ENCODE measurements at regions not wholly inside any gene's neighbourhood (a gene's known extent, or its start where the extent isn't known, plus 50 kb on each side); places are given as distances from the start of the nearest gene placed in this dataset.

GRCh38 chr2:156088587-156088986, 243.9 kb downstream of the NR4A2 start:
- TF ChIP-seq CTCF (IDR thresholded peaks at IDR 0.05) (no peak), ZFP36 (IDR thresholded peaks at IDR 0.05; ENCODE audit: borderline replicate concordance, partially characterized antibody) (no peak), MAZ (IDR thresholded peaks at IDR 0.05; ENCODE audit: borderline replicate concordance, low read depth, low read length) (no peak), POLR2A (IDR thresholded peaks at IDR 0.05; ENCODE audit: low read length) (no peak), PHF8 (IDR thresholded peaks at IDR 0.05; ENCODE audit: borderline replicate concordance, low read depth) (no peak), EHF (CRISPR knock-in tag; IDR thresholded peaks at IDR 0.05) (no peak), HDAC2 (IDR thresholded peaks at IDR 0.05) (no peak), ESRRA (IDR thresholded peaks at IDR 0.05; ENCODE audit: borderline replicate concordance, low read length) (no peak), RAD21 (conservative IDR thresholded peaks at IDR 0.05 in 1 of 2, IDR thresholded peaks at IDR 0.05 in 1 of 2) (no peak), SREBF2 (IDR thresholded peaks at IDR 0.05) (no peak)

Measured in A549 (cell line).